ENCODE measurements at regions not wholly inside any gene's neighbourhood (a gene's known extent, or its start where the extent isn't known, plus 50 kb on each side); places are given as distances from the start of the nearest gene placed in this dataset.

DNA sequence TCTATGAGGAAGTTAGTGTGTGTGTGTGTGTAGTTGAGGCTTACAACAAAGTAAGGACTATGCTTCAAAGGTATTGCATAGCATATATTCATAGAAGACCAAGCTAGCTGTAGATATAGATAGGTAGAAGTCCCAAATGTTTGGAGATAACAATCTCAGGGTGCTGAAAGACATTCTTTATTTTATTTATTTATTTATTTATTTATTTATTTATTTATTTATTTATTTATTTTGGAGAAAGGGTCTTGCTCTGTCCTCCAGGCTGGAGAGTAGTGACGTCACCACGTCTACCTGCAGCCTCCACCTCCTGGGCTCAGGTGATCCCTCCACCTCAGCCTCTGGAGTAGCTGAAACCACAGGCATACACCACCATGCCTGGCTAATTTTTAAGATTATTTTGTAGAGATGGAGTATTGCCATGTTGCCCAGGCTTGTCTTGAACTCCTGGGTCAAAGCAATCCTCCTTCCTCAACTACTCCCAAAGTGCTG, 284.6 kb upstream of the KIF2B start:
- TF ChIP-seq, protein P1, sequence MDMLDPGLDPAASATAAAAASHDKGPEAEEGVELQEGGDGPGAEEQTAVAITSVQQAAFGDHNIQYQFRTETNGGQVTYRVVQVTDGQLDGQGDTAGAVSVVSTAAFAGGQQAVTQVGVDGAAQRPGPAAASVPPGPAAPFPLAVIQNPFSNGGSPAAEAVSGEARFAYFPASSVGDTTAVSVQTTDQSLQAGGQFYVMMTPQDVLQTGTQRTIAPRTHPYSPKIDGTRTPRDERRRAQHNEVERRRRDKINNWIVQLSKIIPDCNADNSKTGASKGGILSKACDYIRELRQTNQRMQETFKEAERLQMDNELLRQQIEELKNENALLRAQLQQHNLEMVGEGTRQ (IDR thresholded peaks at IDR 0.05) = no peak
- TF ChIP-seq, protein P2, sequence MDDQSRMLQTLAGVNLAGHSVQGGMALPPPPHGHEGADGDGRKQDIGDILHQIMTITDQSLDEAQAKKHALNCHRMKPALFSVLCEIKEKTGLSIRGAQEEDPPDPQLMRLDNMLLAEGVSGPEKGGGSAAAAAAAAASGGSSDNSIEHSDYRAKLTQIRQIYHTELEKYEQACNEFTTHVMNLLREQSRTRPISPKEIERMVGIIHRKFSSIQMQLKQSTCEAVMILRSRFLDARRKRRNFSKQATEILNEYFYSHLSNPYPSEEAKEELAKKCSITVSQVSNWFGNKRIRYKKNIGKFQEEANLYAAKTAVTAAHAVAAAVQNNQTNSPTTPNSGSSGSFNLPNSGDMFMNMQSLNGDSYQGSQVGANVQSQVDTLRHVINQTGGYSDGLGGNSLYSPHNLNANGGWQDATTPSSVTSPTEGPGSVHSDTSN (IDR thresholded peaks at IDR 0.05) = no peak
- TF ChIP-seq, protein P3, sequence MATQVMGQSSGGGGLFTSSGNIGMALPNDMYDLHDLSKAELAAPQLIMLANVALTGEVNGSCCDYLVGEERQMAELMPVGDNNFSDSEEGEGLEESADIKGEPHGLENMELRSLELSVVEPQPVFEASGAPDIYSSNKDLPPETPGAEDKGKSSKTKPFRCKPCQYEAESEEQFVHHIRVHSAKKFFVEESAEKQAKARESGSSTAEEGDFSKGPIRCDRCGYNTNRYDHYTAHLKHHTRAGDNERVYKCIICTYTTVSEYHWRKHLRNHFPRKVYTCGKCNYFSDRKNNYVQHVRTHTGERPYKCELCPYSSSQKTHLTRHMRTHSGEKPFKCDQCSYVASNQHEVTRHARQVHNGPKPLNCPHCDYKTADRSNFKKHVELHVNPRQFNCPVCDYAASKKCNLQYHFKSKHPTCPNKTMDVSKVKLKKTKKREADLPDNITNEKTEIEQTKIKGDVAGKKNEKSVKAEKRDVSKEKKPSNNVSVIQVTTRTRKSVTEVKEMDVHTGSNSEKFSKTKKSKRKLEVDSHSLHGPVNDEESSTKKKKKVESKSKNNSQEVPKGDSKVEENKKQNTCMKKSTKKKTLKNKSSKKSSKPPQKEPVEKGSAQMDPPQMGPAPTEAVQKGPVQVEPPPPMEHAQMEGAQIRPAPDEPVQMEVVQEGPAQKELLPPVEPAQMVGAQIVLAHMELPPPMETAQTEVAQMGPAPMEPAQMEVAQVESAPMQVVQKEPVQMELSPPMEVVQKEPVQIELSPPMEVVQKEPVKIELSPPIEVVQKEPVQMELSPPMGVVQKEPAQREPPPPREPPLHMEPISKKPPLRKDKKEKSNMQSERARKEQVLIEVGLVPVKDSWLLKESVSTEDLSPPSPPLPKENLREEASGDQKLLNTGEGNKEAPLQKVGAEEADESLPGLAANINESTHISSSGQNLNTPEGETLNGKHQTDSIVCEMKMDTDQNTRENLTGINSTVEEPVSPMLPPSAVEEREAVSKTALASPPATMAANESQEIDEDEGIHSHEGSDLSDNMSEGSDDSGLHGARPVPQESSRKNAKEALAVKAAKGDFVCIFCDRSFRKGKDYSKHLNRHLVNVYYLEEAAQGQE (IDR thresholded peaks at IDR 0.05) = no peak
- TF ChIP-seq, protein P4, sequence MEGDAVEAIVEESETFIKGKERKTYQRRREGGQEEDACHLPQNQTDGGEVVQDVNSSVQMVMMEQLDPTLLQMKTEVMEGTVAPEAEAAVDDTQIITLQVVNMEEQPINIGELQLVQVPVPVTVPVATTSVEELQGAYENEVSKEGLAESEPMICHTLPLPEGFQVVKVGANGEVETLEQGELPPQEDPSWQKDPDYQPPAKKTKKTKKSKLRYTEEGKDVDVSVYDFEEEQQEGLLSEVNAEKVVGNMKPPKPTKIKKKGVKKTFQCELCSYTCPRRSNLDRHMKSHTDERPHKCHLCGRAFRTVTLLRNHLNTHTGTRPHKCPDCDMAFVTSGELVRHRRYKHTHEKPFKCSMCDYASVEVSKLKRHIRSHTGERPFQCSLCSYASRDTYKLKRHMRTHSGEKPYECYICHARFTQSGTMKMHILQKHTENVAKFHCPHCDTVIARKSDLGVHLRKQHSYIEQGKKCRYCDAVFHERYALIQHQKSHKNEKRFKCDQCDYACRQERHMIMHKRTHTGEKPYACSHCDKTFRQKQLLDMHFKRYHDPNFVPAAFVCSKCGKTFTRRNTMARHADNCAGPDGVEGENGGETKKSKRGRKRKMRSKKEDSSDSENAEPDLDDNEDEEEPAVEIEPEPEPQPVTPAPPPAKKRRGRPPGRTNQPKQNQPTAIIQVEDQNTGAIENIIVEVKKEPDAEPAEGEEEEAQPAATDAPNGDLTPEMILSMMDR (IDR thresholded peaks at IDR 0.05) = no peak

All from A549 (cell line).